ENCODE measurements at regions not wholly inside any gene's neighbourhood (a gene's known extent, or its start where the extent isn't known, plus 50 kb on each side); places are given as distances from the start of the nearest gene placed in this dataset.

DNA sequence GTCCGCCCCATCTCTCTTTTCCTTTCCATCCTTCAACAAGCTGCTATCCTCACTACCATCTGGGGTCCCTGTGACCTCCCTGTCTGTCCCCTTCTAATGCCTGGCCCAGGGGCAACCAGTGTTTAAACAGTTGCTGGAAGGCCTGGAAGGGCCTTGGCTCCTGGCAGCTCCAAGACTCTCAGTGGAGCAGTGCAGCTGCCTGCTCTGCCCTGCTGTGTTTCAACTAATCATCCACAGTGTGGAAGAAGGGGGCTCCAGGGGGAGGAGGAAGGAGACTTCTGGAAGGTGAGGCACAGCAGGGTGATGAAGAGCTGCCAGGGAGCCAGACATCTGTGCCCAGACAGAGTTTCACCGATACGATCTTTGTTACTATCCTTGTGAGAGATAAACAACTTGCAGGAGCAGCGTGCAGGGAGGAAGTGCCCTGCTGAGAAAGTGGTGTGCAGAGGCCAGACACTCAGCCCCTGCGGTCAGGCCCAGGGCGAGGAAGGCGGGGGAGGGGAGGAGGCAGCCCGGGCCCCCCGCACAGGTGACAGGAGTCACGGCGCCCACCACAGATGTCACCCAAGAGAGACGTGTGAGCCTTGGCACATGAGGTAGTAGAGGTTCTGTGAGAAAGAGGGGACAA, 1061.8 kb downstream of the BCL11B start:
- TF ChIP-seq YY1 (IDR thresholded peaks at IDR 0.05; ENCODE audit: insufficient read depth, insufficient read length) (no peak), ZNF274 (IDR thresholded peaks at IDR 0.05; ENCODE audit: low read depth, low read length) (no peak)
